Calu3 (cell line): ENCODE measurements at regions not wholly inside any gene's neighbourhood (a gene's known extent, or its start where the extent isn't known, plus 50 kb on each side); places are given as distances from the start of the nearest gene placed in this dataset.

Experiments
- BruUV-seq: library from RNA; stranded (reverse); fragments of 400-500 nt; replicated peaks from 2 replicates; lab custom pipeline; 2021; lab: Mats Ljungman, UMichigan
- CTCF ChIA-PET: fragments of 300-600 bp; sonication (Branson Sonifier 250); formaldehyde crosslinking; loops from one replicate; lab custom pipeline; 2022; ENCODE audit warnings: antibody characterized with exemption; lab: Charles Lee
- DNase-seq: peaks from one replicate; pipeline ENCODE4 v3.0.0; 2022
- H3K27ac Mint-ChIP-seq: one replicate; pipeline ENCODE4 v1.8.0; 2022; ENCODE audit warnings: mixed read lengths; ENCODE audit not compliant: unreplicated experiment
- H3K27me3 Mint-ChIP-seq: one replicate; pipeline ENCODE4 v1.8.0; 2022; ENCODE audit warnings: mixed read lengths; ENCODE audit not compliant: unreplicated experiment
- H3K36me3 Mint-ChIP-seq: one replicate; pipeline ENCODE4 v1.8.0; 2022; ENCODE audit warnings: mild to moderate bottlenecking, moderate library complexity, mixed read lengths; ENCODE audit not compliant: insufficient read depth, unreplicated experiment
- H3K4me1 Mint-ChIP-seq: one replicate; pipeline ENCODE4 v1.8.0; 2022; ENCODE audit warnings: mild to moderate bottlenecking, low read depth, mixed read lengths; ENCODE audit not compliant: unreplicated experiment
- H3K4me3 Mint-ChIP-seq: one replicate; pipeline ENCODE4 v1.8.0; 2022; ENCODE audit warnings: mild to moderate bottlenecking, low read depth, moderate library complexity, mixed read lengths; ENCODE audit not compliant: unreplicated experiment
- H3K9me3 Mint-ChIP-seq: one replicate; pipeline ENCODE4 v1.8.0; 2022; ENCODE audit warnings: low read depth, mixed read lengths; ENCODE audit not compliant: unreplicated experiment
- intact Hi-C: fragments of 100-400 bp; cut with micrococcal nuclease; formaldehyde crosslinking; loops from one replicate; pipeline ENCODE4 v1.10.0; 2022; ENCODE audit not compliant: unreplicated experiment
- TF ChIP-seq, protein P1 (sequence below): fragments of 200-600 bp; IDR thresholded peaks from one replicate; pipeline ENCODE4 v1.8.0; 2022; ENCODE audit warnings: antibody characterized with exemption; ENCODE audit not compliant: unreplicated experiment

DNA sequence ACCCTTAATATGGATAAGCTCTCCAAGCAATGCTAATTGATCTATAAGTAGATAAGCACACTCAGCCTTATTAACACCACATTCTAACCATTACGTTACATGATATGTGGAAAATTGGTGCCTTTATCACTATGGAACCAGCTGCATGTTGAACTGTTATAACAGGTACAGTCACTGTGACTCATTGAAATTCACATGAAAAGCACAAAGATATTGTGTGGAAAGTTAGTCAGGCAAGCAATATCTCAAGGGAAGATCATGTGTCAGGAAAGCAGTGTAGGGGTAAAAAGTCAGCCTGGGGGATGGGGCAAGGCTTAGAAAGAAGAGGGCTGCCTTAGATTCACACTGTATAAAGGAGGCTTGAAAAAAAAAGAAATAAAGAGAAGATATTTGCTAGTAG, 313.7 kb upstream of the SMIM31 start:
- no TSS peak for BruUV-seq

DNA sequence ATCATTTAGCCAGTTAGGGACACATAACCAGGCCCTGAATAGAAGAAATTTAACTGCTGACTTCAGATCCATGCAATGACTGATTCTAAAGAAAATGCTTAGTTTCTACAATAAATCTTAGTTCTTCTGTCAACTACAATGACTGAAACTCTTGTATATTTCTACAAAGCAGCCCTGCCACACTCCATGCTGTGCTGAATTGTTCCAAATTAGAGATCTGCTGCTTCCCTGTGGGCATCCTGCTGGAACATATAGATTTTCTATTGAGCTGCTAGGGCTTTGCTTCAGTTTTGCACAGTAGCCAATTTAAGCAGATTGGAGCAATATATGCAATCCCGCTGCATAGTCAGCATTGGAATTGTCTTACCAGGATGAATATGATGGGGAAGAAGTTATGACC, 312.8 kb upstream of the SMIM31 start:
- Mint-ChIP-seq H3K4me1 (peaks cover 19% of the 10 kb centered on the region), H3K4me3 (no peak overlapping the region), H3K27me3 (no peaks in the 10 kb centered on the region), H3K36me3 (no peaks in the 10 kb centered on the region), H3K9me3 (no peaks in the 10 kb centered on the region), H3K27ac (no peak overlapping the region)
- intact Hi-C loops: no loop called here
- DNase-seq: no peak
- TF ChIP-seq, protein P1, sequence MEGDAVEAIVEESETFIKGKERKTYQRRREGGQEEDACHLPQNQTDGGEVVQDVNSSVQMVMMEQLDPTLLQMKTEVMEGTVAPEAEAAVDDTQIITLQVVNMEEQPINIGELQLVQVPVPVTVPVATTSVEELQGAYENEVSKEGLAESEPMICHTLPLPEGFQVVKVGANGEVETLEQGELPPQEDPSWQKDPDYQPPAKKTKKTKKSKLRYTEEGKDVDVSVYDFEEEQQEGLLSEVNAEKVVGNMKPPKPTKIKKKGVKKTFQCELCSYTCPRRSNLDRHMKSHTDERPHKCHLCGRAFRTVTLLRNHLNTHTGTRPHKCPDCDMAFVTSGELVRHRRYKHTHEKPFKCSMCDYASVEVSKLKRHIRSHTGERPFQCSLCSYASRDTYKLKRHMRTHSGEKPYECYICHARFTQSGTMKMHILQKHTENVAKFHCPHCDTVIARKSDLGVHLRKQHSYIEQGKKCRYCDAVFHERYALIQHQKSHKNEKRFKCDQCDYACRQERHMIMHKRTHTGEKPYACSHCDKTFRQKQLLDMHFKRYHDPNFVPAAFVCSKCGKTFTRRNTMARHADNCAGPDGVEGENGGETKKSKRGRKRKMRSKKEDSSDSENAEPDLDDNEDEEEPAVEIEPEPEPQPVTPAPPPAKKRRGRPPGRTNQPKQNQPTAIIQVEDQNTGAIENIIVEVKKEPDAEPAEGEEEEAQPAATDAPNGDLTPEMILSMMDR: no peak
- CTCF ChIA-PET: no interaction called here
- no TSS peak for BruUV-seq

More for the DNA sequence above, 313.7 kb upstream of the SMIM31 start:
- CTCF ChIA-PET: no interaction called here
- H3K27ac Mint-ChIP-seq: peak overlapping the region; percentile 78
- TF ChIP-seq, protein P1: no peak
- no peaks in the 10 kb centered on the region for H3K36me3 Mint-ChIP-seq
- no peak overlapping the region for H3K4me3 Mint-ChIP-seq
- DNase-seq: no peak
- peaks cover 19% of the 10 kb centered on the region for H3K4me1 Mint-ChIP-seq
- H3K9me3 Mint-ChIP-seq: no peaks in the 10 kb centered on the region
- no peaks in the 10 kb centered on the region for H3K27me3 Mint-ChIP-seq
- intact Hi-C loops: no loop called here

DNA sequence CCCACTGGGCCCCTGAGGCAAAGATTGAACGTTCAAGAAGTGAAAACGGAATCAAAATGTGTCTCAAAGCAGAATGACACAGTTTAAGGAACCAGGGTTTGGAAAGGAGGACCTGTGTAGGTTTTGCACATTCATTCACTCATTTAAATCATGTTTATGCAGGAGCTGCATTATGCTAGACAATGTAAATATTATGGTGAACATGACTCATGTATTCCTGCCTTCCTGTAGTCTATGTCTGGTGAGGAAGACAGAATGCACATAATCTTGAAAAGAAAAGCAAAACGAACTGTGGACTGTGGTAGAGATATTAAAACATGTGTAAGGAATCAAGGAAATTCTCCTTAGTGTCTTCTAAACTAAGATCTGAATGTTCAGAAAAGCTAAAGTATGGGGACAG, 311.8 kb upstream of the SMIM31 start:
- H3K4me3 Mint-ChIP-seq: no peak overlapping the region
- H3K4me1 Mint-ChIP-seq: peaks cover 19% of the 10 kb centered on the region
- TF ChIP-seq, protein P1: no peak
- peak overlapping the region; percentile 47 for H3K27ac Mint-ChIP-seq
- DNase-seq: no peak
- BruUV-seq: no TSS peak
- H3K36me3 Mint-ChIP-seq: no peaks in the 10 kb centered on the region
- no peaks in the 10 kb centered on the region for H3K9me3 Mint-ChIP-seq
- CTCF ChIA-PET: no interaction called here
- intact Hi-C loops: no loop called here
- no peaks in the 10 kb centered on the region for H3K27me3 Mint-ChIP-seq

- TF ChIP-seq, protein P1: no peak
These were observed 307.4 kb upstream of the SMIM31 start for GRCh38 chr4:164446516-164446915.

More at GRCh38 chr4:164446516-164446915, 307.4 kb upstream of the SMIM31 start:
- no peak for DNase-seq
- no TSS peak for BruUV-seq
- peaks cover 10% of the 10 kb centered on the region for H3K4me1 Mint-ChIP-seq
- CTCF ChIA-PET: interaction anchor here (0.7 kb wide), 1 partner anchor 351 kb away, joined by 3 read pairs; no protein-coding TSS in a partner anchor
- no peak overlapping the region for H3K27ac Mint-ChIP-seq
- intact Hi-C loops: no loop called here
- no peak overlapping the region for H3K4me3 Mint-ChIP-seq
- no peaks in the 10 kb centered on the region for H3K9me3 Mint-ChIP-seq
- no peaks in the 10 kb centered on the region for H3K36me3 Mint-ChIP-seq
- H3K27me3 Mint-ChIP-seq: no peaks in the 10 kb centered on the region
